ENCODE measurements at regions not wholly inside any gene's neighbourhood (a gene's known extent, or its start where the extent isn't known, plus 50 kb on each side); places are given as distances from the start of the nearest gene placed in this dataset.

DNA sequence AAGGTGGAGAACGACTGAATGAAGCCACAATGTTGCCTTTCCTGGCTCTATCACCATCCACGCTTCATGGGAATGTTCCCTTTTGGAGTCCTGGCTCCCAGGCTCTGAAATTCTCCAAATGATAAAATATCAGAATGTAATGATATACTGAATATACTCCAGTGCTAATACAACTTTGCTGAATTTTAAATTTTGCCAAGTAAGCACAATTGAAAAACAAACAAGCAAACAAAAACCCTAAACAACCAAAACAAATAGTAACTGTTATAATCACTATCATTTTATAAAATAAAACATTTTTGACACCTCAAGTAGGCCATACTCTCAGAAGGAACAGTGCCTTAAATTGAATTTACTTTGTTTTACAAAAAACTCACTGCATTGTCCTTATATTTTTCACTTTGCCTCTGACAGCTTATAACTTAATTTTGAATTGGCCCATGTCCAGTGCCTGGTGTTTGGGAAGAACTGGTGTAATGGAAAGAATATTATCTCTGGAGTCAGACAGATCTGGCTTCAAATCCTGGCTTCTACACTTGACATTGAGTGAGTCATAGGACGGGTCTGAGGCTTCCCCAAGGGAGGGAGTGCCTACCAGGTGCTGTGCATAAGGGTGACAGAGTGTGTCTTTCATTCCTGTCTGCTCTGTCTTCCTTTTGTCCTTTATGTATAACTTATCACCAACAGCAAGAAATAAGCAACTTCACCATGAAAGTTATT lies 698.3 kb downstream of the EPM2A start:
- TF ChIP-seq POLR2AphosphoS5 (IDR thresholded peaks at IDR 0.05): no peak
- TF ChIP-seq, protein P1, sequence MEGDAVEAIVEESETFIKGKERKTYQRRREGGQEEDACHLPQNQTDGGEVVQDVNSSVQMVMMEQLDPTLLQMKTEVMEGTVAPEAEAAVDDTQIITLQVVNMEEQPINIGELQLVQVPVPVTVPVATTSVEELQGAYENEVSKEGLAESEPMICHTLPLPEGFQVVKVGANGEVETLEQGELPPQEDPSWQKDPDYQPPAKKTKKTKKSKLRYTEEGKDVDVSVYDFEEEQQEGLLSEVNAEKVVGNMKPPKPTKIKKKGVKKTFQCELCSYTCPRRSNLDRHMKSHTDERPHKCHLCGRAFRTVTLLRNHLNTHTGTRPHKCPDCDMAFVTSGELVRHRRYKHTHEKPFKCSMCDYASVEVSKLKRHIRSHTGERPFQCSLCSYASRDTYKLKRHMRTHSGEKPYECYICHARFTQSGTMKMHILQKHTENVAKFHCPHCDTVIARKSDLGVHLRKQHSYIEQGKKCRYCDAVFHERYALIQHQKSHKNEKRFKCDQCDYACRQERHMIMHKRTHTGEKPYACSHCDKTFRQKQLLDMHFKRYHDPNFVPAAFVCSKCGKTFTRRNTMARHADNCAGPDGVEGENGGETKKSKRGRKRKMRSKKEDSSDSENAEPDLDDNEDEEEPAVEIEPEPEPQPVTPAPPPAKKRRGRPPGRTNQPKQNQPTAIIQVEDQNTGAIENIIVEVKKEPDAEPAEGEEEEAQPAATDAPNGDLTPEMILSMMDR (IDR thresholded peaks at IDR 0.05): no peak

Measured in suprapubic skin (tissue), 3 donors.